Calu3 (cell line): ENCODE measurements at regions not wholly inside any gene's neighbourhood (a gene's known extent, or its start where the extent isn't known, plus 50 kb on each side); places are given as distances from the start of the nearest gene placed in this dataset.

ENCODE experiments used
- BruUV-seq: library from RNA; stranded (reverse); fragments of 400-500 nt; replicated peaks from 2 replicates; lab custom pipeline; 2021; lab: Mats Ljungman, UMichigan
- CTCF ChIA-PET: fragments of 300-600 bp; sonication (Branson Sonifier 250); formaldehyde crosslinking; loops from one replicate; lab custom pipeline; 2022; ENCODE audit warnings: antibody characterized with exemption; lab: Charles Lee
- DNase-seq: peaks from one replicate; pipeline ENCODE4 v3.0.0; 2022
- H3K27ac Mint-ChIP-seq: one replicate; pipeline ENCODE4 v1.8.0; 2022; ENCODE audit warnings: mixed read lengths; ENCODE audit not compliant: unreplicated experiment
- H3K27me3 Mint-ChIP-seq: one replicate; pipeline ENCODE4 v1.8.0; 2022; ENCODE audit warnings: mixed read lengths; ENCODE audit not compliant: unreplicated experiment
- H3K36me3 Mint-ChIP-seq: one replicate; pipeline ENCODE4 v1.8.0; 2022; ENCODE audit warnings: mild to moderate bottlenecking, moderate library complexity, mixed read lengths; ENCODE audit not compliant: insufficient read depth, unreplicated experiment
- H3K4me1 Mint-ChIP-seq: one replicate; pipeline ENCODE4 v1.8.0; 2022; ENCODE audit warnings: mild to moderate bottlenecking, low read depth, mixed read lengths; ENCODE audit not compliant: unreplicated experiment
- H3K4me3 Mint-ChIP-seq: one replicate; pipeline ENCODE4 v1.8.0; 2022; ENCODE audit warnings: mild to moderate bottlenecking, low read depth, moderate library complexity, mixed read lengths; ENCODE audit not compliant: unreplicated experiment
- H3K9me3 Mint-ChIP-seq: one replicate; pipeline ENCODE4 v1.8.0; 2022; ENCODE audit warnings: low read depth, mixed read lengths; ENCODE audit not compliant: unreplicated experiment
- intact Hi-C: fragments of 100-400 bp; cut with micrococcal nuclease; formaldehyde crosslinking; loops from one replicate; pipeline ENCODE4 v1.10.0; 2022; ENCODE audit not compliant: unreplicated experiment
- TF ChIP-seq, protein P1 (sequence below): fragments of 200-600 bp; IDR thresholded peaks from one replicate; pipeline ENCODE4 v1.8.0; 2022; ENCODE audit warnings: antibody characterized with exemption; ENCODE audit not compliant: unreplicated experiment

- CTCF ChIA-PET, result no interaction called here
- H3K27me3 Mint-ChIP-seq, result no peaks in the 10 kb centered on the region
- TF ChIP-seq, protein P1, sequence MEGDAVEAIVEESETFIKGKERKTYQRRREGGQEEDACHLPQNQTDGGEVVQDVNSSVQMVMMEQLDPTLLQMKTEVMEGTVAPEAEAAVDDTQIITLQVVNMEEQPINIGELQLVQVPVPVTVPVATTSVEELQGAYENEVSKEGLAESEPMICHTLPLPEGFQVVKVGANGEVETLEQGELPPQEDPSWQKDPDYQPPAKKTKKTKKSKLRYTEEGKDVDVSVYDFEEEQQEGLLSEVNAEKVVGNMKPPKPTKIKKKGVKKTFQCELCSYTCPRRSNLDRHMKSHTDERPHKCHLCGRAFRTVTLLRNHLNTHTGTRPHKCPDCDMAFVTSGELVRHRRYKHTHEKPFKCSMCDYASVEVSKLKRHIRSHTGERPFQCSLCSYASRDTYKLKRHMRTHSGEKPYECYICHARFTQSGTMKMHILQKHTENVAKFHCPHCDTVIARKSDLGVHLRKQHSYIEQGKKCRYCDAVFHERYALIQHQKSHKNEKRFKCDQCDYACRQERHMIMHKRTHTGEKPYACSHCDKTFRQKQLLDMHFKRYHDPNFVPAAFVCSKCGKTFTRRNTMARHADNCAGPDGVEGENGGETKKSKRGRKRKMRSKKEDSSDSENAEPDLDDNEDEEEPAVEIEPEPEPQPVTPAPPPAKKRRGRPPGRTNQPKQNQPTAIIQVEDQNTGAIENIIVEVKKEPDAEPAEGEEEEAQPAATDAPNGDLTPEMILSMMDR, result no peak
Observed at GRCh38 chr13:50451609-50452008, 391.9 kb downstream of the DLEU7 start.

DNA sequence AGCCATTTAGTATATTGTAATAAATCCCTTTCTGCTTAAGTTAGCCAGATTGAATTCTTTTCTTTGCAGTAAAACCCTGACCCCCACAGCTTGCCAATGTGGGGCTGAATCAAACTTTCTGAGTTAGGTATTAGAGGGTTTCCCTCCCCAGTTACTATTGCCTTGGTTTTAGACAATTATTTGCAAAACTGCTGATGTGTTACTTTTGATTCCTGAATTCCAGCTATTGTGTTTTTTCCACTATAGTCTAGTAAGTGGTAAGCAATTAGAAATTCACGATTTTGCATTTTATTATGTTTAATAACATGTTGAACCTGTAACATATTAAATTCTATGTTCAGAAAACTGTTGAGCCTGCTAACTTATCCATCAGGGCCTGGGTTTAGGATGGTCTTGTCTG lies 391.5 kb downstream of the DLEU7 start:
- no TSS peak for BruUV-seq
- no peak for DNase-seq
- peaks cover 7% of the 10 kb centered on the region for H3K4me1 Mint-ChIP-seq
- no peaks in the 10 kb centered on the region for H3K36me3 Mint-ChIP-seq
- CTCF ChIA-PET, result no interaction called here
- TF ChIP-seq, protein P1, result no peak
- no peak overlapping the region for H3K4me3 Mint-ChIP-seq
- H3K27me3 Mint-ChIP-seq, result no peaks in the 10 kb centered on the region
- no peak overlapping the region for H3K27ac Mint-ChIP-seq
- intact Hi-C loops, result no loop called here
- no peaks in the 10 kb centered on the region for H3K9me3 Mint-ChIP-seq

More at GRCh38 chr13:50451609-50452008, 391.9 kb downstream of the DLEU7 start:
- no TSS peak for BruUV-seq
- no peak for DNase-seq
- Mint-ChIP-seq H3K27ac (no peak overlapping the region), H3K4me1 (peaks cover 7% of the 10 kb centered on the region), H3K36me3 (no peaks in the 10 kb centered on the region), H3K4me3 (no peak overlapping the region), H3K9me3 (no peaks in the 10 kb centered on the region)
- intact Hi-C loops, result no loop called here

DNA sequence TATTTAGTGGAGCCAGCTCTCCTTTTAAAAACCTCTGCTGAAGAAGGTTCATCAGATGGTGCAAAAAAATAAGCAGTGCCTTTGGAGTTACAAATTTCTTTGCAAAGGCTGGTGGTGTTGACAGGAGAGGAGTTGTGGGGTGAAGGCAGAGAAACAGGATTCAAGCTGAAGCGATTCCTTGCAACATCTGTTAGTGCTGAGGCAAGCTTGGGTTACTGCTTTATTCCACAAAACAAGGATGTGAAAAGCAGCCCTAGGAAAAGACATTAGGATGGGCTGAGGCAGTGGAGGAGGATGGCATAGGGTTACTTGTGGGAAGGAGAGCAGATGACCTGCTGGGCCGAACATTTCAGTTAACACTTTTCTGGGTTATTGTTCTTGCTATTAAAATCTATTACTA lies 390.7 kb downstream of the DLEU7 start:
- no peak for DNase-seq
- Mint-ChIP-seq H3K4me1 (peaks cover 7% of the 10 kb centered on the region), H3K4me3 (no peak overlapping the region), H3K36me3 (no peaks in the 10 kb centered on the region), H3K9me3 (no peaks in the 10 kb centered on the region), H3K27me3 (no peaks in the 10 kb centered on the region), H3K27ac (no peak overlapping the region)
- TF ChIP-seq, protein P1, result no peak
- intact Hi-C loops, result no loop called here
- CTCF ChIA-PET, result no interaction called here
- BruUV-seq, result no TSS peak

DNA sequence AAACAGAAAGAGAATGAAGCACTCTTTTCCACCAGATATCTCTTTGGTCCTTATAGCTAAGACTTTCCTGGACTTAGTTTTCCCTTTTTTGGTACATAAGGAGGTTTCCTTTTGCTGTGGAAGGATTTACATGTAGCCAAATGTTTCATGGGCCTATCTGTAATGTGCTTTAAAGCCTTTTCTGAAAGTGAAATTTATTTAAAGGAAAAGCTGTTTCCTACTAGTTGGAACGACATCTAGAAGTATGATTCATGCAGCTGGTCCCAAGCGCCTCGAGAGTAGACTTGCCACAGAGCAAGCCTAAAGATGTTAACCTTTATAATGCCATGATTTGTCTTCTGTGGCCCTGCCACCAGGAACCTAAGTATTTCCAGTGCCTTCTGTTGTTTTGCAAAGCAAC lies 390.3 kb downstream of the DLEU7 start:
- no peak overlapping the region for H3K27ac Mint-ChIP-seq
- CTCF ChIA-PET, result interaction anchor here (0.7 kb wide), 1 partner anchor 9 kb away, joined by 4 read pairs; no protein-coding TSS in a partner anchor
- H3K27me3 Mint-ChIP-seq, result no peaks in the 10 kb centered on the region
- no peaks in the 10 kb centered on the region for H3K9me3 Mint-ChIP-seq
- DNase-seq, result no peak
- TF ChIP-seq, protein P1, result no peak
- BruUV-seq, result no TSS peak
- H3K36me3 Mint-ChIP-seq, result no peaks in the 10 kb centered on the region
- intact Hi-C loops, result no loop called here
- H3K4me3 Mint-ChIP-seq, result no peak overlapping the region
- peaks cover 7% of the 10 kb centered on the region for H3K4me1 Mint-ChIP-seq
